HG03039 (cell line): ENCODE measurements at regions not wholly inside any gene's neighbourhood (a gene's known extent, or its start where the extent isn't known, plus 50 kb on each side); places are given as distances from the start of the nearest gene placed in this dataset.
"Not testable (repeated sequence)": the region's sequence is repeated elsewhere in the genome, so short reads cannot be mapped to it uniquely, and the experiment has no call there.

Experiments
- ATAC-seq: cut with Tn5 transposase; IDR thresholded peaks from one replicate; pipeline ENCODE4 v1.9.1; 2021; ENCODE audit warnings: mild to moderate bottlenecking, moderate library complexity; ENCODE audit not compliant: unreplicated experiment

DNA sequence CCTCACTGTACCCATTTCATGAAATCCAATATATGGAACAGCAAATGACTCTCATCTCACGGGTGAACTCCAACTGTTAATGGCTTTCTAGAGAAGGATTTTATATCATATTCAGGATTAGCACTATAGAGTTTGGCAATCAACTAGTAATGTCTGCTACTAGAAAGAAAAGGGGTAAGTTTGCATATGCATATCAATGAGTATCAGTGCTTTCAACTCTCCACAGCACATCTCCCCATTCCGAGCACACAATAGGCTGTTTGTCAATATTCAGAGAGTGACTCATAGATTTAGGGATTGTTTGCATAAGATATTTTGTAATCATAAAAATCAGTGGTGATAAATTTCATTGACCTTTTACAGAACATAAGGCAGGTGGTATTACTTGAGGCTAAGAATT lies 163.2 kb upstream of the LMCD1 start:
- ATAC-seq, result no peak

DNA sequence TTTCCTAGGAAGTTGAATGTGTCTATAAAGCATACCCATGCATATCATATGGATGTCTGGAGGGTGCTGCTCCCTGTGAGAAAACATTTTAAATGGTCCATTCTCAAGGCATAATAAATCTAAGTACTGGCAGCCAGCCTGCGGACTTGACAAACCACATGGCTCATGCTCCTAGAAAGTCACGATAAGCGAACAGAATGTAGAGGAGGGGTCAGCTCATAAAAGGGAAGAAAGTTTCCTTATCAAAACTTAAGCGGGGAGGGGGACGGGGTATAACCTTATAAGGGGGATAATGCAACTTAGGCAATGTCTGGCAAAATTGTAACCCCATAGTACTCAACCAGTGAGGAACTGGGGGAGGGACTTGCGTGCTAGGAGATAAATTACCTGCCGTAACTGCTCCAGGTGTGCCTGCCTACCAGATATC lies 159.8 kb upstream of the LMCD1 start:
- ATAC-seq, result no peak

DNA sequence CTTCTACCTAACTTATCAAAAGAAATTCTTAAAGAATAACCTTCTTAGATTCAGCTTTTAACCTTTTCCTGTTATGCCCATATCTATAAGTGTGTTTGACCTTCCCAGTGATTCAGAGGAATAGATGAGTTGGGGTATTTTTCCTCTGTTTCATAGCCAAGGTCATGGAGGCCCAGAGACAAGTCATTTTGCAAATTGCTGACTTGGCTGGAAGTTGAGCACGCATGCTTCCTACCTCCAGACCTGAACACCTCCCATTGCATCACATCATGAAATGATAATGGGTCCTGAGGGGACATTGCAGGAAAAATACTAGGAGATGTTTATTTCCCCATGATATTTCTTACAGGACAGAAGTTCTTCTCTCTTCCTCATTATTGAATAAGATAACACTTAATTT lies 158.6 kb upstream of the LMCD1 start:
- no peak for ATAC-seq

DNA sequence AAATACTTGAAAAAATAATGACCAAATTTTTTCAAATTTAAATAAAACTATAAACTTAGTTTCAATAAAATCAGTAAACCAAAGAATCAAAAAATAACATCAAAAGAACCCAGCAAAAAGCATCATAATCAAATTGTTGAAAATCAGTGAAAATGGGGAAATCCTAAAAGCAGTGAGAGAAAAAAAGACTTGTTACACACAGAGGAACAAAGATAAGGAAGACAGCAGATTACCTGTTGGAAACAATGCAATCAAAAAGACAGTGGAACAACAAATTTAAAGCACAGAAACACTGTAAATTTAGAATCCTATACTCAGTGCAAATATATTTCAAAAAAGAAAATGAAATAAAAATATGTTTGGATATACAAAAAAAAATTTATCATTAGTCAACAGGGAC lies 156.2 kb upstream of the LMCD1 start:
- ATAC-seq, result no peak

DNA sequence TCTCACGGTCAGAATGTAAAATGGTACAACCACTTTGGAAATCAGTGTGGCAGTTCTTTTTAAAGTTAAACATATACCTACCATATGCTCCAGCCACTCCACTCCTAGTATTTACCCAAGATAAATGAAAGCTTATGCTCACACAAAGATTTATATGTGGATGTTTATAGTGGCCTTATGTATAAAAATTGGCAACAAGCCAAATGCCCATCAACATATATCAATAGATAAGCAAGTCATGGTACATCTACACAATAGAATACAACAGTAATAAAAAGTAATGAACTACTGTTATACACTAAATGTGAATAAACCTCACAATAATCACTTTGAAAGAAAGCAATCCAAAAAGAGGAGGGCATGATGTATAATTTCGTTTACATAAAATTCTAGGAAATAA lies 153.5 kb upstream of the LMCD1 start:
- no peak for ATAC-seq

DNA sequence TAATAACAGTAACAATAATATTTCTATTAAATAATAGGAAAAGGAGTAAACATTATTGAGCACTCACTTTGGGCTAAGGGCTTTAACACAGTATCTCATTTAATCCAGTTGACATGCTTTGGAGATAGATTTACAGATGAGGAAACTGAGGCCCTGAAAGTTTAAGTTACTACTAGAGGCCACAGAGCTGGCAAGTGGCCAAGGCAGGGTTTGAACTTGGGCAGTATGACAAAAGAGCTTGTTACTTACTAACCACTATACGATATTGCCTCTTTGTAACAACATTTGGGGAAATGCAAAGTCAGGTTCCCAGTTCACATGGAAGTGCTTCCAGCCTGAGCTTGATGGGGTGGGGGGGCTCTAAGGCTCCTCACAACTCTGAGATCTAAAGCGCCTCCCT lies 149.1 kb upstream of the LMCD1 start:
- no peak for ATAC-seq

DNA sequence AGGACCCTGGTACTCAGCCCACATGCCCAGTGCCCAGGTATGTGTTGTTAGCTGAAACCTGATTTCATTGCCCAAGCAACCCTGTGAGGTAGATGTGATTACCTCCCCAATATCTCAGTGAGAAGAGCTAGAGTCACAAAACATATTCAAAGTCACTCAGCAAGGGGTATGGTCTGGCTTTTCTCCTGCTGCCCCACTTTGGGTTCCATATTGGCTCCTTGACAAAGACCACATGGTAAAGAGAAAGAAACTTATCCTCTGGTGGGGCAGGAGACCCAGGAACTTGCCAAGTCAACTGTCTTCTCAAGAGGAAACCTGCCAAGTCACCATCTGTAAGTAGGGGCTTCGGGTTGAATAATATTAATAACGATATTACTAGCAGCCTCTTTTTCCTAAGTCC lies 148.3 kb upstream of the LMCD1 start:
- no peak for ATAC-seq

DNA sequence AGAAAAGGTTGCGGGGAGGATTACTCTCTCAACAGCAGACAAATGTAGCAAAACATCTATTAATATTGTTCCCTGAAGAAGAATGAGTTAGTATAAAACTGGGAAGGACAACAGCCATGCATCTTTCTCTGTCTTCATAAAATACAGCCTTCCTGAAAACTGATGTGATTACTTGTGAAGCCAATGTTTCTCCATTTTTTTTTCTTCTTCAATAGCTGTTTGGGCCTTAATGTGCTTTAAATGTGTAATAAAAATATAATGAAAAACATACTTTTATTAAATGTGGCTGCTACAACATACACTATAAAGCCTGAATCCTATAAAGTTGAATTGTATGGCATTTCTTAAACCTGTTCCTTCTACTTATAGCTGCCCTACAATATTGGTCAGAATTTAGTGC lies 146.3 kb upstream of the LMCD1 start:
- ATAC-seq, result no peak

DNA sequence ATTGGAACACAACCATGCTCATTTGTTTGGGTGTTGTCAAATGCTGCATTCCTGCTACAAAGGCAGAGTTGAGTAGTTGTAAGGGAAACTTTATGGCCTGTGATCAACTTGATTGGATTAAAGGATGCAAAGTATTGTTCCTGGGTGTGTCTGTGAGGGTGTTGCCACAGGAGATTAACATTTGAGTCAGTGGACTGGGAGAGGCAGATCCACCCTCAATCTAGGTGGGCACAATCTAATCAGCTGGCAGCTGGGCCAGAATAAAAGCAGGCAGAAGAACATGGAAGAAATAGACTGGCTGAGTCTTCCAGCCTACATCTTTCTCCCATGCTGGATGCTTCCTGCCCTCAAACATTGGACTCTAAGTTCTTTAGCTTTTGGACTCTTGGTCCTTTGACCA lies 145.6 kb upstream of the LMCD1 start:
- ATAC-seq, result not testable (repeated sequence)

DNA sequence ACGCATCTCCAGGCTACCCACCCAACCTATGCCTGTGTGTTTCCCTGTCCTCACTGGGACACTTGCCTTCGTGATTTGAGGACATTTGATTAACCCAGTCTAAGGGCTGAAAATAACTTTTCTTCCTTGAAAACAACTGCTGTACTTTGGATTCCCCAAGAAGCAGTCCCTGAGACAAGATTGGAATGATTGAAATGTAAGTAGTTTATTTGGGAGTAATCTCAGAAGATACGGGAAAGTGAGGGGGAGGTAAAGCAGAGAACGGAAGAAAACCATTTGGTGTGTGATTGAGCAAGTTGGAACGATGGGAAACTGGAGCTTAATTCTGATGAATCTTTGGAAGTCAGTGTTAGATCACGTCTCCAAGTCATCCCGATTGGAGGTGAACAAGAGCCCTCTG lies 143.8 kb upstream of the LMCD1 start:
- ATAC-seq, result no peak

DNA sequence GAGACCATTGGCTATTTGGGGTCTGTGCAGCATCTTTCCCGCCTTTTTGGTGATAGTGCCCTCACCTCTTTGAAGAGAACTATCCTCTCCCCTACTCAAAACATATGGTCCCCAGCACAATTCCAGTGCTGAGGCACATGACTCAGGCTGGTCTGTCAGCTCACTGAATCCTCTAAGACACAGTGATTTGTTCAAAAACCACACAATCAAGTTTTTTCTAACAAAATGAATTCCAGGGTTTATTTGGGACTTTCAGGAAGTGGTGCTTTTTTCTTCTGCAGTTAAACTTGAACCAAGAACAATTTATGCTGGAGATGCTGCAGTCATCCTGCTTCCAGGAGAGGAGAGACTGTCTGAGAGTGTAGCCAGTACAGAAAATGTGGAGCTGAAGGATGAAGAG lies 142.5 kb upstream of the LMCD1 start:
- ATAC-seq, result no peak

DNA sequence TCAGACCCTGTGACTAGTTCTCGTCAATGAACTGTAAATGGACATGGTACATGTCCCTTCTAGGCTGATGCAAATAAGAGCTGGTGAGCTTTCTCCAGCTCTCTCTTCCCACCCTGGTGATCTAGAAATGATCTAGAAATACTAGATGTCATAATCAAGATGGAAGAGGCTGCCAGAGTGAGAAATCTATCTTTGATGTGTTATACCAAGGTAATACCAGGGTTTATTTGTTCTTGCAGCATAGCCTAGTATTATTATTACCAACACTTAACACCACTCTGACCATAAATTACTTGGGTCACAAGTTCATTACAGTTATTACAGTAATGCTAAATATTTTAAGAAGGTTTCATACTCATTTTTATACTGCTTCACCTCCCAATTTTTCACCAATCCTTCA lies 138.4 kb upstream of the LMCD1 start:
- no peak for ATAC-seq

DNA sequence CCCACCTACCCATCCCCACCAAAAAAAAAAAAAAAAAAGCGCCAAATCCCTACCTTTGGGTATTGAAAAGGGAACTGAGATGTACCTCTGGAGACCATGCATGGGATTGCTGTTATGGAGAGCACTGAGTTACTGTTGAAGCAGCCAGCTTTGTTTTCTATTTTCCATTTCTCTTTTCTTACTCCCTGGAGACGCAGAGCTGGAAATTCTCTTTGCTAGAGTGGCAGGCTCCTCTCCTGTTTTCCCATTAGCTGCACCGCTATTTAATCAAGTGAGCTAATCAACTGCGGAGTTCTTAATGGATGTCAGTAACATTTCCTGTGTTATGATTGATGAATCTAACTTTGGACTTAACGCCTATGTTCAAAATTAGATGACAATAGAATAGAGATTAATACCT lies 136.1 kb upstream of the LMCD1 start:
- no peak for ATAC-seq

DNA sequence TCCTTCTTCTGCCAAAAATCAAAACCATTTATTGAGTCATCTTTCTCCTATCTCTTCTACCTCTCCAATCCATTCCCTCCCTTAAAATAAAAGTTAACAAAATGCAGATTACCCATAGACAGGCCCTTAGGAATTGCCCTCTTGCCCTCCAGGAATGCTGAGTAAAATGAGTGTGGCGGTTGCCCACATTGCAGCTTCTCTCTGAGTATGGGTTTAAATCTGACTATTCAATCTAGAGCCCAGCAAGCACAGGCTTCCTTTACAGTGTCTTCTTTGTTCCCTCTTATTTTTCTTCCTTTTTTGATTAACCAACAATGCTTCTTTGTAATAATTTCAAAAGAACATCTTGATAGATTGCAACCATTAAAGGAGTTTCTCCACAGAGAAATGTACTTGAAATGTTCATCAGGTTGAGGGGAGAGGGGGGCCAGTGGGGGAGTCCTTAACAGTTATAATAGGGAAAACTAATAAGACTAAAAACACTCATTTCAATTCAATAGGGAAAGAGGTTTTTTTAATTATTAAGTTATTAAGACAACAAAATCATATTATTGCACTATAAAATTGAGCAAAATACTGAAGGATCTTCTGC lies 135.3 kb upstream of the LMCD1 start:
- ATAC-seq, result no peak

DNA sequence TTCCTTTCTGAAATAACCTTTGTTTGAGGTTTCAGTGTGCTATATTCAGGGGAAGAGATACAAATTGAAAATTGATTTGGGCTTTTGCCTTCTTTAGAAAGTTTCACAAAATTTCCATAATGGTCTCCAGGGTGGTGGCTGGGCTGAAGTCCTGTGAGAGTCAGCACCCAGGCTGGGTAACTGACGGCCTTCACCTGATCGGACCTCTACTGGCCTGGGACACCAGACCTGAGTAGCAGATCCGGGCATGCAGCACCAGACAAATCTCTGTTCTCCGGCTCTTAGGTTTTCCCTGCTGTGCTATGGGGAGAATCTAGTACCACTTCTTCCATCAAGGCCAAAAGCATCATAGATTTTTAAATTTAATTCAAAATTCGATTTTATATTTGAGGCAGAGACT lies 133.0 kb upstream of the LMCD1 start:
- ATAC-seq, result no peak

DNA sequence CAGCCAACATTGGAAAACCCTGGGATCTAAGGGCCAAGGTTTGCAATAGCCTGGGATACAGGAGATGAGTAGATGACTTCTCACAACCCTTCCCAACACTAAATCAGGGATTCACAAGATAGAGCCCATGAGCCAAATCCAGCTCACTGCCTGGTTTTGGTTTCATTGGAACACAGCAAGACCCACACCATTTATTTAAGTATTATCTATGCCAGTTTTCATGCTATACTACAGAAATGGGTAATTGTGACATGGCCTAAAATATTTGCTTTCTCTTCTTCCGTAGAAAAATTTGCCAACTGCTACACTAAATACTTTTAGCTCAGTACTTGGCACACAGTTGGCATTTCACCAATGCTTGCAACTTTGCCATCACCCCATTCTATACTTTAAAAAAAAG lies 132.0 kb upstream of the LMCD1 start:
- no peak for ATAC-seq

DNA sequence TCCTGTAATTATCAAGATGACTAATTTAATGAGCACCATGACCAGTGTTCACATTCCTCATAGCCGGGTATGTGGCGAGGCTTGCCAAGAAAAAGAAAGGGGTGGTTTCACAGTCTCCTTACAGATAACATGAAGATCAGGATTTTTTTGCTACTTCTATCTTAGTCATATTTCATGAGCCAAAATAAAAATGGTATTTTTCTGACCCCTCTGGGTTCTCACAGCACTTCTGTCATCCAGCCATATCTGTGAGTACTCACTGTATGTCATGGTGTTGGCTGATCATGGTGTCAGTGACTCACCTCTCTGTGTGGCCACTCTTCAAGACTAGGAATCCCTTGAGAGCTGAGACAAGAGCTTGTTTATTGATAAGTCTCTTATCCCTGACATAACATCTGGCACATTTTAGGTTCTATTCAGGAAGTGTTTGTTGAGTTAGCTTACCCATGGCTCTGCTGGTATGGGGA lies 130.5 kb upstream of the LMCD1 start:
- no peak for ATAC-seq

DNA sequence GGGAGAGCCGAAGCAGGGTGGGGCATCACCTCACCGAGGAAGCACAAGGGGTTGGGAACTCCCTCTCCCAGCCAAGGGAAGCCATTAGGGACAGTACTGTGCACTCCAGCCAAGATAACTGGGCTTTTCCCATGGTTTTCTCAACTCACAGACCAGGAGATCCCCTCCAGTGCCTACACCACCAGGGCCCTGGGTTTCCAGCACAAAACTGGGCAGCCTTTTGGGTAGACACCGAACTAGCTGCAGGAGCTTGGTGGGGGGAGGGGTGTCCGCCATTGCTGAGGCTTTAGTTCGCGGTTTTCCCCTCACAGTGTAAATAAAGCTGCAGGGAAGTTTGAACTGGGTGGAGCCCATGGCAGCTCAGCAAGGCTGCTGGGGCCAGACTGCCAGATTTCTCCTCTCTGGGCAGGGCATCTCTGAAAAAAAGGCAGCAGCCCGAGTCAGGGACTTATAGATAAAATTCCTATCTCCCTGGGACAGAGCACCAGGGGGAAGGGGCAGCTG lies 129.6 kb upstream of the LMCD1 start:
- ATAC-seq, result no peak

DNA sequence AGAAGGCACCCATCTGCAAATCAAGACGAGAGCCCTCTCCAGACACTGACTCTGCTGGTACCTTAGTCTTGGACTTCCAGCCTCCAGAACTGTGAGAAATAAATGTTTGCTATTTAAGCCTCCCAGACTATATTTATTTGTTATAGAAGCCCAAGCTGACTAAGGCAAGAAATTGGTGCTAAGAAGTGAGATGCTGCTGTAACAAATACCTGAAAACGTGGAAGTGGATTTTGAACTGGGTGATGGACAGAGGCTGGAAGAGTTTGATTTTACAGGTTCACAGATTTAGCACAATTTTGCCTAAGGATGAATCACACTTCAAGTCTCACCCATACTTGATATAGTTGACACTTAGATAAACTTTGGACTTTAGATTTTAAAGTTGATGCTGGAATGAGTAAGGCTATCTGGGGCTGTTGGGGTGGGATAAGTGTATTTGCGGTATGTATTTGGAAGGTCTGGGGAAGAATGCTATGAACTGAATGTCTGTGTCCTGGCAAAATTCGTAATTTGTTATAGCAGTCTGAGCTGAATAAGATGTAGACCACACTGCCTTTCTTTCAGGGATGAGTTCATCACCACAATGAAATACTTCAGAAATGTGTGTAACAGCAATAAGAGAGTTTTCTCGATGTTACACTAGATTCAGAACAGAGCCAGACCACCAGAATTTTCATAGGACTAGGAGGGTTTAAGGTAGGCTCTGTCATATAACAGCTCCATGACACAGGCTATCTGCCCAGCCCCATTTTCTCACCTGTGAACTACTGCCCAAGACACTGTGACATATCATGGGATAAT lies 120.5 kb upstream of the LMCD1 start:
- no peak for ATAC-seq

DNA sequence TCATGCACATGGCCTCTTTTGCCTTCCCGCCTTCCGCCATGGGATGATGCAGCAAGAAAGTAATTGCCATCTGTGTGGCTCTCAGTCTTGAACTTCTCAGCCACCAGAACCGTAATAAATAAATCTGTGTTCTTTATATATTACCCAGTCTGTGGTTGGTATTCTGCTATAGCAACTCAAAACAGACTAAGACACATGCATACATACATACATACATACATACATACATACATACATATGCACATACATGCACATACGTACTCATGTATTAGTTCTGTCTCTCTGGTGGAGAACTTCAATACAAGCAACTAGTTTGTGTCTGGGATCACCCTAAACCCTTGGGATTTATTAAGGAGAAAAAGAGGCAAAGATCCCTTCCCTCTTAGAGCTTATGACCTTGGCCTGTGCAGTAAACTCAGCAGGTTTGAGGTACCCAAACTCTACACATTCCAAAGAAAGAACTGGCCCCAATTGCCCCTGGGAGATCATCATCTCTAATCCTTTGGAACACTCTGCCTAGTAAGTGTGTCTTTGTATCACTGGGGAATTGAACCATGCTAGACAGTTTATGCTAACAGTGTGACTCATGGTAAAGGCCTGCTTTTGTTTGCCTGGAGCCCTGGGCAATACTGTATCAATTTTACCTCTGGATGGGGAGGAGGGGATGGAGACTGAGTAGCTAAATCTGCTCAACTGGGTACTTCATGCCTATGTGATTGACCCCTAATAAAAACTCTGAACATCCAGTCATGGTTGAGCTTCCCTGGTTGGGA lies 115.6 kb upstream of the LMCD1 start:
- ATAC-seq, result no peak

DNA sequence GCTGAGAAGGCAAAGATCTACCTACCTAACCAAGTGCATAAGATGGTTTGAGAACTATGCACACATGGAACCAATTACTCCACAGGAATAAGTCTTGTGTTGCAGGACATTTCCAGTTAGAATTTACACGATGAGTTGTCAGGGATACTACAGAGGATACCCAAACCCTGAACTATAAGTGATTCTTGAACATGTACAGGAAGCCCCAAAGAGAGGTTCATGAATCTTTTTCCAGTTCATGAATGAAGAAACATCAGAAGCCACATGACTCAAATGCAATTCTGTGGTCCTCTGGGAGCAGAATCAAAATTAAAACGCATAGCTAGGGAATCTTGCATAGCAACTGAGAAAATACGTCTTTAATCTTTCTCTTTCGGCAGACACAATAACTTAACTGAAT lies 114.1 kb upstream of the LMCD1 start:
- ATAC-seq, result no peak

DNA sequence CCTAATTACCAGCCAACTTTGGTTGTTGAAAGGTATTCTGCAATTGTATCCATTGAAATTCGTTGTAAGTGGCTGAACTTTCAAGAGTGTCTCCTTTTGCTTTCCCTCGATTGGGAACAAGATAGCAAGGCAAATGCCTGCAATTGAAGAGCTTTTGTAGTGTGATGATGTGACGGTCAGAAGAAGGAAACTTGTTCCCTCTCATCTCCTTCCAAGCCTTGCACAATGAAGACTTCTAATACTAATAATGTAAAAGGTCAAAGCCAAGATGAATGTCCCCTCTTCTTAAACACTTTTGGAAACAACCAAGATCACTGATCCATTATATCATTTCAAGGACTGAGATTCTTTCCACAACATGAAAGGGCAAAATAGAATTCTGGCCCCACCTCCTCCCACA lies 101.9 kb upstream of the LMCD1 start:
- ATAC-seq, result no peak
